NCI-H2171 treated with DMSO at 0.1 percent for 48 hours (cell line): ENCODE measurements at regions not wholly inside any gene's neighbourhood (a gene's known extent, or its start where the extent isn't known, plus 50 kb on each side); places are given as distances from the start of the nearest gene placed in this dataset.
"Not testable (repeated sequence)": the region's sequence is repeated elsewhere in the genome, so short reads cannot be mapped to it uniquely, and the experiment has no call there.

Source experiments
- DNase-seq: peaks from one replicate; lab custom pipeline; 2025; lab: John Stamatoyannopoulos, UW

- no peak for DNase-seq
Observed at GRCh38 chr2:83253848-83254247, 1205.2 kb downstream of the SUCLG1 start.

- DNase-seq = no peak
Observed at GRCh38 chr2:83251321-83251872, 1207.7 kb downstream of the SUCLG1 start.

- DNase-seq = not testable (repeated sequence)
Observed at GRCh38 chr2:83245806-83246537, 1213.1 kb downstream of the SUCLG1 start.

- DNase-seq = no peak
Observed at GRCh38 chr2:83240611-83241010, 1218.5 kb downstream of the SUCLG1 start.

GRCh38 chr2:83238111-83238510 is 1221.0 kb downstream of the SUCLG1 start:
- DNase-seq = no peak

- DNase-seq = no peak
Observed at GRCh38 chr2:83234246-83234645, 1224.8 kb downstream of the SUCLG1 start.

GRCh38 chr2:83233781-83234180 is 1225.3 kb downstream of the SUCLG1 start:
- no peak for DNase-seq

- DNase-seq = no peak
Observed at GRCh38 chr2:83233326-83233725, 1225.8 kb downstream of the SUCLG1 start.

- no peak for DNase-seq
Observed at GRCh38 chr2:83229443-83229842, 1229.6 kb downstream of the SUCLG1 start.

- no peak for DNase-seq
Observed at GRCh38 chr2:83224591-83225200, 1234.4 kb downstream of the SUCLG1 start.

- no peak for DNase-seq
Observed at GRCh38 chr2:83221258-83221657, 1237.8 kb downstream of the SUCLG1 start.

GRCh38 chr2:83217854-83218253 is 1241.2 kb downstream of the SUCLG1 start:
- DNase-seq = no peak

GRCh38 chr2:83196225-83196624 is 1262.9 kb downstream of the SUCLG1 start:
- peak; percentile 2 for DNase-seq

GRCh38 chr2:83191316-83191715 is 1267.8 kb downstream of the SUCLG1 start:
- DNase-seq = no peak

- no peak for DNase-seq
Observed at GRCh38 chr2:83186105-83186760, 1272.8 kb downstream of the SUCLG1 start.

GRCh38 chr2:83180862-83181530 is 1278.1 kb downstream of the SUCLG1 start:
- DNase-seq = not testable (repeated sequence)

- DNase-seq = no peak
Observed at GRCh38 chr2:83176539-83176938, 1282.5 kb downstream of the SUCLG1 start.

GRCh38 chr2:83172841-83173240 is 1286.2 kb downstream of the SUCLG1 start:
- DNase-seq = no peak

GRCh38 chr2:83168377-83168776 is 1290.7 kb downstream of the SUCLG1 start:
- no peak for DNase-seq

GRCh38 chr2:83162421-83162820 is 1296.7 kb downstream of the SUCLG1 start:
- DNase-seq = no peak

- no peak for DNase-seq
Observed at GRCh38 chr2:83160571-83160970, 1298.5 kb downstream of the SUCLG1 start.

GRCh38 chr2:83155826-83156225 is 1303.3 kb downstream of the SUCLG1 start:
- no peak for DNase-seq
